GM12872 (cell line): ENCODE measurements at regions not wholly inside any gene's neighbourhood (a gene's known extent, or its start where the extent isn't known, plus 50 kb on each side); places are given as distances from the start of the nearest gene placed in this dataset.

Experiments
- CTCF ChIP-seq: IDR thresholded peaks from 3 replicates; pipeline ENCODE4 v1.5.1; 2011; ENCODE audit warnings: low read depth, mild to moderate bottlenecking, low read length, moderate library complexity; ENCODE audit not compliant: insufficient read depth

- TF ChIP-seq CTCF = no peak
These were observed 77.4 kb upstream of the ELOVL5 start for GRCh38 chr6:53426117-53426516.

GRCh38 chr6:53424976-53425718 lies 76.4 kb upstream of the ELOVL5 start:
- no peak for TF ChIP-seq CTCF

- no peak for TF ChIP-seq CTCF
These were observed 75.5 kb upstream of the ELOVL5 start for GRCh38 chr6:53424300-53424699.

- TF ChIP-seq CTCF = no peak
These were observed 70.3 kb upstream of the ELOVL5 start for GRCh38 chr6:53419026-53419425.

GRCh38 chr6:53418288-53418687 lies 69.5 kb upstream of the ELOVL5 start:
- TF ChIP-seq CTCF = no peak

GRCh38 chr6:53417141-53417540 lies 68.4 kb upstream of the ELOVL5 start:
- TF ChIP-seq CTCF = peak; percentile 19; the same call in 1 of the 3 replicates

- no peak for TF ChIP-seq CTCF
These were observed 64.6 kb upstream of the ELOVL5 start for GRCh38 chr6:53413326-53413725.

GRCh38 chr6:53412751-53413150 lies 64.0 kb upstream of the ELOVL5 start:
- no peak for TF ChIP-seq CTCF
